T-helper 1 cell treated with Interleukin-12 subunit alpha and Interleukin-12 subunit beta and Interleukin-4 antibody, amounts not matched to agents 30 μg/mL and 1 μg/mL, for 36 hours (primary cell): ENCODE measurements at regions not wholly inside any gene's neighbourhood (a gene's known extent, or its start where the extent isn't known, plus 50 kb on each side); places are given as distances from the start of the nearest gene placed in this dataset.

ENCODE experiments used
- H3K27ac Mint-ChIP-seq: one replicate; pipeline ENCODE4 v1.8.0; 2021; ENCODE audit warnings: mild to moderate bottlenecking, mixed read lengths
- H3K27me3 Mint-ChIP-seq: one replicate; pipeline ENCODE4 v1.8.0; 2021; ENCODE audit warnings: low read depth, mixed read lengths
- H3K36me3 Mint-ChIP-seq: one replicate; pipeline ENCODE4 v1.8.0; 2021; ENCODE audit warnings: low read depth, mixed read lengths
- H3K4me1 Mint-ChIP-seq: one replicate; pipeline ENCODE4 v1.8.0; 2021; ENCODE audit warnings: low read depth, mixed read lengths
- H3K4me3 Mint-ChIP-seq: one replicate; pipeline ENCODE4 v1.8.0; 2021; ENCODE audit warnings: mild to moderate bottlenecking, moderate library complexity, mixed read lengths
- H3K9me3 Mint-ChIP-seq: one replicate; pipeline ENCODE4 v1.8.0; 2021; ENCODE audit warnings: mixed read lengths

DNA sequence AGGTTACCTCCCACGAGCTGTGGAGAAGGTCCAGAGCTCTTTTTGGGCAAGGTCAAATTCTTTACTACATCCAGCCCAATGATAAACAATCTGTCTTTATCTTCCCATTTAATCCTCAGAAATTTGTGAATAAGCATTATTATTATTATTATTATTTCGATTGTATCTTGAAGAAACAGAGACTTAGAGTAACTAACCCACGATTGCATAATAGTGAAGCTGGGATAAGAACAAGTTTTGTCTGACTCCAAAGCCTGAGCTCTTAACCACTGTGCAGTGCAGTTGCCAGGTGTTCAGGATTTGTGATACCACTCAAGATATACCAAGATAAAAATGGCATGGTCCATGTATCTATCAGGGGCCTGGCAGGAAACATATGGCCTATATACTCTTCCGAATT lies 166.5 kb upstream of the LDB2 start:
- Mint-ChIP-seq H3K27ac (no peak overlapping the region), H3K9me3 (peaks cover 4% of the 10 kb centered on the region), H3K27me3 (no peaks in the 10 kb centered on the region), H3K4me1 (no peaks in the 10 kb centered on the region), H3K36me3 (no peaks in the 10 kb centered on the region), H3K4me3 (no peak overlapping the region)

DNA sequence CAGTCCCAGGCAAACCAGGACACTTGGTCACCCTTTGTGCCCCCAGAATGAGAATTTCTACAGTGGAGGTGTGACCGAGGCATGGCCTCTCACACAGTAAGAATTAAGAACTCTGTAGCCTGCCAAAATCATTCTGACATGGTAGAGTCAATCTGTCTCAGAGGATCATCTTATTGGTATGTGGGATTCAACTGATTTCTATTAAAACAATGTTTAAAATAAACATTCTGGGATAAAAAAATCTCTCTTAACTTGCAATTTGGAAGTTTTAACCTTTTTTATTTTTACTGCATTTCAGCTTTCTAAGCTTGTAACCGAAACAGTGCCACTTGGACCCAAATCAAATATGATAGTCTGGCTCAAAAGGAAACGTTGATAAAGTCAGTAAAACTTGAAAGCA lies 165.4 kb upstream of the LDB2 start:
- H3K4me1 Mint-ChIP-seq: no peaks in the 10 kb centered on the region
- H3K9me3 Mint-ChIP-seq: peaks cover 4% of the 10 kb centered on the region
- no peaks in the 10 kb centered on the region for H3K36me3 Mint-ChIP-seq
- H3K27ac Mint-ChIP-seq: no peak overlapping the region
- H3K27me3 Mint-ChIP-seq: no peaks in the 10 kb centered on the region
- no peak overlapping the region for H3K4me3 Mint-ChIP-seq

DNA sequence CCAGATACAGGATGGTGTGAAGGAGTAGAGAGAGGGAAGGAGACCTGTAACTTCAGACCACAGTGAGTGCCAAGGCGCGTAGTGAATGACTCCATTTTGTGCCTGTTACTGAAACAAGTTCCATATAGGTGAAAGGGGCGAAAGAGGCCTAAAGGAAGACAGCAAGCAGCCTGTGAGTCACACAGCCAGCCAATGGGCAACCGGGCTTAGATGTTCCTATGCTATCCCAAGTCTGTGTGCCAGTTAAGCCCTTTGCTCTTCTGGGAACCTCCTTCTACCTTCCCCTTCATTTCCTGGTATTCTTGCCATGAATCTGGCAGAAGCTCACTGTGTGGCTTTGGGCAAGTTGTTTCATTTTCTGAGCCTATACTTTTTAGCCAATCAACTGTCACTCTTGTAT lies 161.8 kb upstream of the LDB2 start:
- no peaks in the 10 kb centered on the region for H3K4me1 Mint-ChIP-seq
- no peak overlapping the region for H3K27ac Mint-ChIP-seq
- no peaks in the 10 kb centered on the region for H3K36me3 Mint-ChIP-seq
- peaks cover 4% of the 10 kb centered on the region for H3K9me3 Mint-ChIP-seq
- no peaks in the 10 kb centered on the region for H3K27me3 Mint-ChIP-seq
- no peak overlapping the region for H3K4me3 Mint-ChIP-seq

DNA sequence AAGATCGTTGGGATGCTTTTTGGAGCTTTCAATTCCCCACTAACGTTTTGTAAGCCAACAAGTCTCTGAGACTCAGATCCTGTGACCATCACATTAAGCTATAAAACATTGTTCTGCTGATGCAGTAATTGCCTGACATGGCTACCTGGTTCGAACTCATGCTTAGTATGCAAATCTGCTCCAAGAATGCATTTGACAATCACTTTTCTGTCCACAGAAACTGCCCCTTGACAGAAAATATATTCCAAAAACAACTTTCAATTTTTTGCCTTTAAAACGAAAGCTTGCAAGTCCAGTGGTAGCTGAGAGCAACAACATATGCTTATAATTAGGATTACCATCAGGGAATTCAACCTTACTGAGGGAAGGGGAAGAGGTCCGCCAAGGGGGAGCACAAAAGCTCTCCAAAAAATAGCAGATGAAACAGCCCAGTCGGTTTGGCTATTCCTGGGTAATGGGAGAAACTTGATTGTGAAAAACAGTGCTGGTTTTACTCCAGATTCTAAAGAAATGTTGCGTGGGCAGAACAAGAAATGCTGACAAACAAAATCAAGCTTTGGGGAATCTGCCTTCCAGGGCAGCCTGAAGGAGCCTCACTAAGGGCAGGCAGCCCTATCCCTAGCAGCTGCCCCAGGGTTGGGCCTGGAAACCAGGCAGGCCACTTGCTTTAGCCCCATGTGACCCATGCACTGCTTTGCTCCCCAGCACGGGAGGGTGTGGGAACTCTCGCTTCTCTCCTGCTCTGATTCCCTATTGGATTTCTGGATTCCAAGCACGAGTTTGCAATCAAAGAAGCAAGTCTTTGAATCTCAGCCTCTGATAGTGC lies 160.7 kb upstream of the LDB2 start:
- no peaks in the 10 kb centered on the region for H3K27me3 Mint-ChIP-seq
- no peaks in the 10 kb centered on the region for H3K4me1 Mint-ChIP-seq
- peaks cover 4% of the 10 kb centered on the region for H3K9me3 Mint-ChIP-seq
- H3K27ac Mint-ChIP-seq: no peak overlapping the region
- no peak overlapping the region for H3K4me3 Mint-ChIP-seq
- no peaks in the 10 kb centered on the region for H3K36me3 Mint-ChIP-seq

DNA sequence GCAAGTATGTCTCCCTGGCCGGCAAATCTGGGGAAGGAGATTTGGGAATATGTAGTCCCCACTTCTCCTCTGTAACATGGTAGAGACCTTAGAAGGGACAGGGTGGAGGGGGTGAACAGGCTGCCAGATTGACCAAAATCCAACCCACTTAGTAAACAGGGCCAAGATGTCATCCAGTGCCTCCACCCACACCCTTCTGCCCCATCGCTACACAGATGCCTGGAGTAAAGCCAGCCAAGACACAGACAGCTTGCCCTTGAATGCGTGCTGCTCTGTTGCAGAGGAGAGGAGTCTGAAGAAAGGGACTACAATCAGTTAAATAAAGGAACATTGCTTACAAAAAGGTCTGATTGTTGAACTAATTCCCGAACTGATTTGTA lies 160.1 kb upstream of the LDB2 start:
- H3K4me3 Mint-ChIP-seq: no peak overlapping the region
- no peaks in the 10 kb centered on the region for H3K4me1 Mint-ChIP-seq
- no peak overlapping the region for H3K27ac Mint-ChIP-seq
- H3K27me3 Mint-ChIP-seq: no peaks in the 10 kb centered on the region
- H3K9me3 Mint-ChIP-seq: peaks cover 4% of the 10 kb centered on the region
- H3K36me3 Mint-ChIP-seq: no peaks in the 10 kb centered on the region

DNA sequence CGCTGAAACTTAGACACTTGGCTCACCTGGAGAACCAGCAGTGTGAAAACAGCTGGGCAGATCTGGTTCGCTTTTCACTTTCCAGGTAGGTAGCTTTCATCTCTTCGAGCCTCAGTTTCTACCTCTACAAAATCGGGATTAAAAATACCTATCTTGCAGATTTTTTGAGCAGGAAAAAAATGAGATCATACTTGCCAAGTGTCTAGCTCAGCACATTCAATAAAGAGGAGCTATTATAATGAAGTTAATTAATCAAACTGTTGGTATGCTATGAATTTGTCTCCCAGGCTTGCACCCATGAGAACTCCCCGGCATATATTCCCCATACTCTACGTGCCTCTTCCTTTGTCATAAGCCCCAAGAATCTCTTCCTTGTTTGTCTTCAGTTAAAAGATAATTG lies 158.6 kb upstream of the LDB2 start:
- H3K27me3 Mint-ChIP-seq: no peaks in the 10 kb centered on the region
- no peaks in the 10 kb centered on the region for H3K9me3 Mint-ChIP-seq

DNA sequence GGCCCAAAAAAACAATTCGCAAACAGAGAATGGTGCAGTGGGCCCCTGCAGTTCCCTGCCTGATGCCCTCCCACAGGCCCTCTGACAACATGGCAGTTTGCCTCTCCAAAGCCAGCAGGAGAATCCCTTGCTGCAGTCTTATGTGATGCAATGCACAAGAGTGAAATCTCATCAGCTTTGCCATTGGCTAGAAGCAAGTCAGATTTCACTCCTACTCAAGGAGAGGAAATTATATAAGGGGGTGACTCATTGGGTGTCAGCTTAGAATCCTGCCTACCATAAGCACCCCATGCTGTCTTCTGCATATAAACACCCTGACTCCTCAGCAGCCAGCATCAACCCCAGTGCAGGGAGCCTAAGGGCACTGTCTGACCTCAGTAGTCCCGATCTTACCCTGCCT lies 157.3 kb upstream of the LDB2 start:
- Mint-ChIP-seq H3K4me1 (no peaks in the 10 kb centered on the region), H3K9me3 (no peaks in the 10 kb centered on the region), H3K4me3 (no peak overlapping the region), H3K27me3 (no peaks in the 10 kb centered on the region), H3K27ac (no peak overlapping the region), H3K36me3 (no peaks in the 10 kb centered on the region)

More for the DNA sequence above, 158.6 kb upstream of the LDB2 start:
- no peak overlapping the region for H3K4me3 Mint-ChIP-seq
- no peak overlapping the region for H3K27ac Mint-ChIP-seq
- H3K36me3 Mint-ChIP-seq: no peaks in the 10 kb centered on the region
- no peaks in the 10 kb centered on the region for H3K4me1 Mint-ChIP-seq

DNA sequence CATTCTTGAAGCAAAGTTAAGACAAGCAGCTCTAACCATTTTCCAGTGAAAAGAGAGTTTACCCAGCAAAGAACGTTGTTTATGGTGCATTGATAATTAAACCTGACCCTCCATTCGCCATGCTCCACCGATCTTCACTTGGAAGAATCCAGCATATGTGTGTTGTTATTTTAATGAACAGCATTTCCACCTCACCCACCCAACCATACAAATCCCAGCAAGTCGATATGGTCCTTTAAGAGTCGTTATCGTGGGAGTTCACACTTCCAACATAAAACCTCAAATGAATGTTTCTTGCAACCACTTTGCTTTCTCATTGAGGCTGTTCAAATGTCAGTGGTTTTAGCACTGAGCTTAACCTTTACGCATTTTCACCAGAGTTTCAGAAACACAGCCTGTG lies 147.4 kb upstream of the LDB2 start:
- no peaks in the 10 kb centered on the region for H3K9me3 Mint-ChIP-seq
- no peak overlapping the region for H3K4me3 Mint-ChIP-seq
- no peaks in the 10 kb centered on the region for H3K36me3 Mint-ChIP-seq
- H3K4me1 Mint-ChIP-seq: no peaks in the 10 kb centered on the region
- no peak overlapping the region for H3K27ac Mint-ChIP-seq
- no peaks in the 10 kb centered on the region for H3K27me3 Mint-ChIP-seq

DNA sequence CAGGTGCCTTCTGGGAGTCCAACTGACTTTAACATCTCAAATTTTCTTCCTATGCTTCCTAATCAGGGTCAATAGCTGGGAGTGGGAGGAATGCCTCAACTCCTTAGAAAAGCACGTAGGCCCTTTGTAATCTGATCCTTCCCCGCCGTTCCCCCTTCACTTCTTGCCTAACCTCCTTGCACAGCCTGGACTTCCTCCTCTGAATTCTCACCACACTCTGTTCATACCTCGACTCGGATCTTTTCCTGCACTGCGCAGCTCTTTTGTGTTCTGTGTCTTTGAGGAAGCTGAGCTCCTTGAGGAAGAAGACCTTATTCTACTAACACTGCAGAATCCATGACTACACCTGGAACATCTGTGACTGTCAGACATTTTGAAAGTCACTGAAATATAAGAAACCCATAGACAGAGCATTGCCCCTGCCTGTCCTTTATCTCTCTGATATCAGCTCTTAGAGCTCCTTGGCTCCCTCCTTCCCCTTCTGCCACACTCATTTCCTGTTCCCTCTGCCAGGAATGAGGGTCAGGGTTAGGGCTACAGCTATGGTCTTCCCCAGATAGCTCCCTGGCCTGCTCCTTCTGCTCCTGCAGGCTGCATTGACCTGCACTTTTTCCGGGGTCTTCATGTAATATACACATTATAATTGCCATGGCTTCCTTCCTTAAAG lies 140.2 kb upstream of the LDB2 start:
- no peak overlapping the region for H3K4me3 Mint-ChIP-seq
- no peaks in the 10 kb centered on the region for H3K9me3 Mint-ChIP-seq
- no peaks in the 10 kb centered on the region for H3K27me3 Mint-ChIP-seq
- H3K4me1 Mint-ChIP-seq: no peaks in the 10 kb centered on the region
- H3K36me3 Mint-ChIP-seq: no peaks in the 10 kb centered on the region
- H3K27ac Mint-ChIP-seq: no peak overlapping the region

DNA sequence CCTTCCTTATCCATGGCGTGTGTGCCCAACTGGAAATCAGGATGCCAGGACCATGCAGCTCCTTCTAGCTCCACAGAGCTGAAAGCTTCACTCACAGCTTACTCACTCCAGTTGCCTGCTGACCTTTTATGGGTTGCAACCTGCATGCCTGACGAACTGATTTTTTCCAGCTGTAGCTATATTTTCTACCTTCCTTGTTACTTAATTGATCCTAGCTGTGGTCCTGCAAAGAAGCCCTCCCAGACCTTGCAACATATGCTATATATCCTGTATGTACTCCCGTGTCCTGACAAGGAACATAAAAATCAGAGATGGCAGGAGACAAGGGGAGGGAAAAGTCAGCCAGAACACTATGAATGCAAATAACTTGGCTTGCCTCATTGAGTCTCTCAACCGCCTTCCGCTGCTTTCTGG lies 135.3 kb upstream of the LDB2 start:
- H3K4me3 Mint-ChIP-seq: no peak overlapping the region
- no peaks in the 10 kb centered on the region for H3K4me1 Mint-ChIP-seq
- no peak overlapping the region for H3K27ac Mint-ChIP-seq

DNA sequence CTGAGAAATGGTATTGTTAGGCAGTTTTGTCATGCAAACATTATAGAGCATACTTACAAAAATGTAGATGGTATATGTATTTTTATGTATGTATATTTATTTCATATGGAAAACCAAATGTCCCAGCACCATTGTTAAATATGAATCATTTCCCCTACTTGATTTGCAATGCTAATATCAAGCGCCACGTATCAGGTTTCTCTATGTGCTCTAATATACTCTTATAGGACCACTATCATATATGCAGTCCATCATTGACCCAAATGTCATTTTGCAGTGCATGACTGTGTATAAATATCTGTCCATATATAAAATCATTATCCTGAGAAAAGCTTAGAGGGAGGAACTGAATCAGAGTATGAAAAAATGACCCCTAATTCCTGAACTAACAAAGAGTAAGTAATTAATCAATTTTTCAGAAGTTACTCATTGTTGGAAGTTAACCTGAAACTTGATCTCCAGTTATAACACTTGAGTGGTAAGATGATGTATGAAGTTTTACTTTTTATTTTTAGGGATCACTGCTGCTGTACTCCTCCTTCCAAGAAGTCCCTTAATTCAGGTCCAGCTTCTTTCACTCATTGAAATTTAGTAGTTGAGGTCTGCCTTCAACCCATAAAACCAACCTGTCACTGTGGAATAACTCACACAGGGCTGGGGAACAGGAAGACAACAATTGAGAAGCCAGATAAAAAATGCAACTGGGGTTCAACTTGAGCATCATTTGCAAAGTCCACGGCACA lies 134.8 kb upstream of the LDB2 start:
- H3K36me3 Mint-ChIP-seq: no peaks in the 10 kb centered on the region
- H3K4me1 Mint-ChIP-seq: no peaks in the 10 kb centered on the region
- no peaks in the 10 kb centered on the region for H3K27me3 Mint-ChIP-seq

More for the DNA sequence above, 135.3 kb upstream of the LDB2 start:
- no peaks in the 10 kb centered on the region for H3K27me3 Mint-ChIP-seq
- H3K36me3 Mint-ChIP-seq: no peaks in the 10 kb centered on the region
- no peaks in the 10 kb centered on the region for H3K9me3 Mint-ChIP-seq

DNA sequence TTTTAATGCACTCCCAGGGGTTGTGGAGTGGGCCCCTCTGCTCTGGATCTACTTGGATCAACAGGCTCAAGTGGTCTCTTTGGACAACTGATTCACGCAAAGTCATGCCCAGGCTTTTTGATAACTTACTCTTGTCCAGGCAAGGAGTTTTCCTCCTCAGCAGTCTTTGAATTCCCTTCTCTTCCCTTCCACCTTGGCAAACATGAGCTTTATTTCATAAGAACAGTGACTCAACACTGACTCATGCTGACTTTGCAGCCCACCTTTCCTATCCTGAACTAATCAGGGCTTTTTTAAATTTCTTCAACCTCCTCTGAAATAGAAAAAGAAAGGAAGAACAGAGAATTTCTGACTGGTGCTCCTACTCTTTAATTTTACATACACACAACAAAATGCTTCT lies 132.1 kb upstream of the LDB2 start:
- no peaks in the 10 kb centered on the region for H3K27me3 Mint-ChIP-seq
- H3K4me1 Mint-ChIP-seq: no peaks in the 10 kb centered on the region
- no peaks in the 10 kb centered on the region for H3K9me3 Mint-ChIP-seq
- H3K36me3 Mint-ChIP-seq: no peaks in the 10 kb centered on the region
- H3K27ac Mint-ChIP-seq: no peak overlapping the region
- H3K4me3 Mint-ChIP-seq: no peak overlapping the region

More for the DNA sequence above, 134.8 kb upstream of the LDB2 start:
- Mint-ChIP-seq H3K9me3 (no peaks in the 10 kb centered on the region), H3K4me3 (no peak overlapping the region), H3K27ac (no peak overlapping the region)

DNA sequence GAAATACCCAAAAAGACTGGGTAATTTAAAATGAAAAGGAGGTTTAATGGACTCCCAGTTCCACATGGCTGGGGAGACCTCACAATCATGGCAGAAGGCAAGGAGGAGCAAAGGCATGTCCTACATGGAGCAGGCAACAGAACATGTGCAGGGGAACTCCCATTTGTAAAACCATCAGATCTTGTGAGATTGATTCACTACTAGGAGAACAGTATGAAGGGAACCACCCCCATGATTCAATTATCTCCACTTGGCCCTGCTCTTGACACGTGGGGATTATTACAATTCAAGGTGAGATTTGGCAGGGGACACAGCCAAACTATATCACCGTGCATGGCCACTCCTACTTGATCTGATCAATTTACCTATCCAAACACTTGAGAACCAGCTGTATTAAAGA lies 131.5 kb upstream of the LDB2 start:
- Mint-ChIP-seq H3K9me3 (no peaks in the 10 kb centered on the region), H3K27ac (no peak overlapping the region), H3K36me3 (no peaks in the 10 kb centered on the region), H3K27me3 (no peaks in the 10 kb centered on the region), H3K4me3 (no peak overlapping the region), H3K4me1 (no peaks in the 10 kb centered on the region)

DNA sequence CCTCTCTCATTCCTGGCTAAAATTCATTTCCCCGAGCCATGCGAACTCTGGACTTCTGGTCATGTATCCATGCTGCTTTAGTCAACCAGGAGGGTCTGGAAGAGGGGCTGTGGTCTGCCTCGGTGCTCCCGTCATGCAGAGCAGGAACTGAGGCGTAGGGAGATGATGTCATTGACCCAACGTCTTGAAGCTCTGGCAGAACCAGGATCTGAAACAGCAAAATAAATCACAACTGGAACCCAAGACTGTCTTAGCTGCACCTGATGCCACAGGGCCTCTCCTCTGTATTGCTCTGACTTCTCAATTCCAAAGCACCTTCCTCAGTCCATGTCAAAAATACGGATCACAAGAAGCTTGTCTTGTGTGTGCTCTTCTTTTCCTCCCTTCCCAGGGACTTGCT lies 131.0 kb upstream of the LDB2 start:
- Mint-ChIP-seq H3K36me3 (no peaks in the 10 kb centered on the region), H3K27me3 (no peaks in the 10 kb centered on the region), H3K4me3 (no peak overlapping the region), H3K4me1 (no peaks in the 10 kb centered on the region), H3K9me3 (no peaks in the 10 kb centered on the region), H3K27ac (no peak overlapping the region)

DNA sequence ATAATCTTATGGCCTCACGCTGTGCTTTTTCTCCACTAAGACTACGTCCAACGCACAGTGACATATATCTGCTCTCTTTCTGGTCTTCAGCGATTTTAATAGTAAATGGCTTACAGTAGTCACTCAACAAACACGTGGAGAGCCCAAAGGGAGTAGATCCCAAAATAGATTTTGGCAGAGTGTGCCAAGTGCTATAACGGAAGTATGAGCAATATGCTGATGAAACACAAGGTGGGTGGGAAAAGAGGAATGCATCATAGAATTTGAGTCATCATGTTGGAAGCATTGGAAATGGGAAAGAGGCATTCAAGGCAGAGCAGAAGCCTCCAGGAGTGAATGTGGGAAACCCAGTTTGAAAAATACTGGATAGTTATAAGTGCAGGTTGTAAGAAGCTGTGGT lies 129.1 kb upstream of the LDB2 start:
- no peak overlapping the region for H3K4me3 Mint-ChIP-seq
- no peaks in the 10 kb centered on the region for H3K9me3 Mint-ChIP-seq
- H3K36me3 Mint-ChIP-seq: no peaks in the 10 kb centered on the region
- no peaks in the 10 kb centered on the region for H3K27me3 Mint-ChIP-seq
- no peaks in the 10 kb centered on the region for H3K4me1 Mint-ChIP-seq
- H3K27ac Mint-ChIP-seq: no peak overlapping the region
